H1 (cell line): ENCODE measurements at regions not wholly inside any gene's neighbourhood (a gene's known extent, or its start where the extent isn't known, plus 50 kb on each side); places are given as distances from the start of the nearest gene placed in this dataset.

ENCODE experiments used
- CTCF ChIA-PET: fragments of 300-600 bp; sonication (Branson Sonifier 250); formaldehyde crosslinking; loops from one replicate; lab custom pipeline; 2021; ENCODE audit not compliant: partially characterized antibody; lab: Charles Lee
- POLR2A ChIA-PET: fragments of 300-600 bp; sonication (Branson Sonifier 250); formaldehyde crosslinking; loops from one replicate; lab custom pipeline; 2021; ENCODE audit warnings: inconsistent platforms; ENCODE audit not compliant: partially characterized antibody; lab: Charles Lee
- DNase-seq, 2 experiments: peaks; one replicate each; pipeline versions ENCODE4 v3.0.0 to v3.0.0-alpha.2; 2010 to 2022; ENCODE audit warnings: low spot score in 2 of 2, low read depth in 1 of 2, mixed read lengths in 1 of 2
- FAIRE-seq: peaks from 2 replicates; lab custom pipeline; 2011; peaks lifted over from hg19 to GRCh38; lab: Jason Lieb, UNC
- H2AFZ ChIP-seq: 2 replicates; pipeline ENCODE4 v1.8.1; 2012; ENCODE audit warnings: low read length, inconsistent platforms
- H2AK5ac ChIP-seq: 2 replicates; pipeline ENCODE4 v1.6.1; 2013; ENCODE audit warnings: low read depth, low read length
- H2BK120ac ChIP-seq: replicated peaks from 2 replicates; pipeline ENCODE3; 2013; ENCODE audit warnings: low read depth, low read length, inconsistent platforms
- H2BK12ac ChIP-seq: 2 replicates; pipeline ENCODE4 v1.6.1; 2013; ENCODE audit warnings: low read depth, low read length
- H2BK15ac ChIP-seq: 2 replicates; pipeline ENCODE4 v1.6.1; 2013; ENCODE audit warnings: low read length
- H2BK20ac ChIP-seq: 2 replicates; pipeline ENCODE4 v1.6.1; 2013; ENCODE audit warnings: low read length
- H2BK5ac ChIP-seq: 2 replicates; pipeline ENCODE4 v1.6.1; 2013; ENCODE audit warnings: low read depth, low read length
- H3K14ac ChIP-seq: 2 replicates; pipeline ENCODE4 v1.6.1; 2013; ENCODE audit warnings: inconsistent platforms; ENCODE audit not compliant: insufficient read length
- H3K18ac ChIP-seq: 2 replicates; pipeline ENCODE4 v1.6.1; 2013; ENCODE audit warnings: low read length; ENCODE audit errors: extremely low read depth
- H3K23ac ChIP-seq: 2 replicates; pipeline ENCODE4 v1.6.1; 2013; ENCODE audit warnings: inconsistent platforms; ENCODE audit not compliant: insufficient read length
- H3K23me2 ChIP-seq: 2 replicates; pipeline ENCODE4 v1.6.1; 2013; ENCODE audit warnings: low read depth, low read length
- H3K27ac ChIP-seq: 2 replicates; pipeline ENCODE4 v1.6.1; 2011; ENCODE audit warnings: low read depth, low read length, inconsistent platforms
- H3K27me3 ChIP-seq, 4 experiments: replicated peaks in 1 of 4; 1 replicate in 1 of 4; 2 replicates in 3 of 4; pipeline versions ENCODE4 v1.6.1 to v1.8.1; 2011 to 2013; ENCODE audit warnings: low read length in 3 of 4, mild to moderate bottlenecking in 3 of 4, inconsistent platforms in 2 of 4, mixed read lengths in 2 of 4, moderate library complexity in 1 of 4; ENCODE audit not compliant: control insufficient read depth in 3 of 4, insufficient read depth in 3 of 4; ENCODE audit errors: extremely low read depth in 1 of 4
- H3K36me3 ChIP-seq, 4 experiments: 2 replicates each; pipeline versions ENCODE4 v1.6.1 to v1.8.1; 2011 to 2013; ENCODE audit warnings: mild to moderate bottlenecking in 4 of 4, low read length in 3 of 4, moderate library complexity in 2 of 4, control low read depth in 1 of 4, inconsistent platforms in 1 of 4; ENCODE audit not compliant: insufficient read depth in 4 of 4, control insufficient read depth in 2 of 4
- H3K4ac ChIP-seq: replicated peaks from 2 replicates; pipeline ENCODE3; 2013; ENCODE audit warnings: low read length, low read depth, mixed read lengths, inconsistent platforms; ENCODE audit not compliant: insufficient read length
- H3K4me1 ChIP-seq, 4 experiments: replicated peaks in 1 of 4; 1 replicate in 1 of 4; 2 replicates in 3 of 4; pipeline versions ENCODE4 v1.6.1 to v1.8.1; 2011 to 2013; ENCODE audit warnings: low read length in 3 of 4, inconsistent platforms in 2 of 4, mixed read lengths in 1 of 4; ENCODE audit not compliant: insufficient read depth in 4 of 4, control insufficient read depth in 3 of 4
- H3K4me2 ChIP-seq, 2 experiments: 2 replicates each; pipeline versions ENCODE4 v1.6.1 to v1.8.1; 2011 to 2013; ENCODE audit warnings: low read depth in 2 of 2, low read length in 2 of 2, control low read depth in 1 of 2, inconsistent platforms in 1 of 2, mild to moderate bottlenecking in 1 of 2; ENCODE audit not compliant: insufficient read depth in 1 of 2
- H3K4me3 ChIP-seq, 4 experiments: fragments of 200-600, 300-600 bp in 1 of 4; sonication (generic), shearing (Covaris generic), sonication (Bioruptor Twin) in 1 of 4; 2 replicates each; pipeline versions ENCODE4 v1.5.1 to v1.8.1; 2011 to 2016; ENCODE audit warnings: low read length in 4 of 4, low read depth in 3 of 4, control low read depth in 2 of 4, inconsistent platforms in 2 of 4, mild to moderate bottlenecking in 2 of 4, mixed read lengths in 1 of 4, moderate library complexity in 1 of 4; ENCODE audit not compliant: insufficient read depth in 2 of 4; ENCODE audit errors: extremely low read depth in 1 of 4
- H3K56ac ChIP-seq: replicated peaks from 2 replicates; pipeline ENCODE3; 2013; ENCODE audit warnings: low read depth, mild to moderate bottlenecking, mixed read lengths, low read length, inconsistent platforms; ENCODE audit not compliant: insufficient read length
- H3K79me1 ChIP-seq: 2 replicates; pipeline ENCODE4 v1.6.1; 2013; ENCODE audit warnings: low read depth, low read length, control low read depth
- H3K79me2 ChIP-seq, 2 experiments: 2 replicates each; pipeline versions ENCODE4 v1.6.1 to v1.8.1; 2012 to 2013; ENCODE audit warnings: low read length in 2 of 2, mild to moderate bottlenecking in 2 of 2, inconsistent platforms in 1 of 2; ENCODE audit not compliant: insufficient read depth in 2 of 2, control insufficient read depth in 1 of 2
- H3K9ac ChIP-seq, 4 experiments: replicated peaks in 1 of 4; 1 replicate in 1 of 4; 2 replicates in 3 of 4; pipeline versions ENCODE4 v1.6.1 to v1.8.1; 2011 to 2013; ENCODE audit warnings: low read depth in 3 of 4, low read length in 3 of 4, control low read depth in 2 of 4, mild to moderate bottlenecking in 2 of 4, moderate library complexity in 2 of 4, inconsistent platforms in 1 of 4; ENCODE audit errors: extremely low read depth in 1 of 4
- H3K9me3 ChIP-seq, 2 experiments: 2 replicates each; pipeline versions ENCODE4 v1.6.1 to v1.8.1; 2012 to 2013; ENCODE audit warnings: mild to moderate bottlenecking in 2 of 2, moderate library complexity in 2 of 2, control low read depth in 1 of 2, inconsistent platforms in 1 of 2, low read depth in 1 of 2, low read length in 1 of 2, mixed read lengths in 1 of 2; ENCODE audit not compliant: insufficient read depth in 2 of 2
- H4K20me1 ChIP-seq, 2 experiments: replicated peaks in 1 of 2; 2 replicates each; pipeline versions ENCODE3 to v1.8.1; 2011 to 2013; ENCODE audit warnings: inconsistent platforms in 2 of 2, low read length in 2 of 2, mild to moderate bottlenecking in 1 of 2; ENCODE audit not compliant: insufficient read depth in 2 of 2, control insufficient read depth in 1 of 2
- H4K5ac ChIP-seq: 2 replicates; pipeline ENCODE4 v1.6.1; 2013; ENCODE audit warnings: low read length, low read depth, mixed read lengths, inconsistent platforms; ENCODE audit not compliant: insufficient read length
- H4K8ac ChIP-seq: 2 replicates; pipeline ENCODE4 v1.8.0; 2013; ENCODE audit warnings: mild to moderate bottlenecking, moderate library complexity, low read length, inconsistent platforms; ENCODE audit not compliant: insufficient read depth; ENCODE audit errors: extremely low read depth
- H4K91ac ChIP-seq: replicated peaks from 2 replicates; pipeline ENCODE3; 2013; ENCODE audit warnings: low read length, mixed read lengths, inconsistent platforms; ENCODE audit not compliant: insufficient read length
- HDAC2 ChIP-seq, 2 experiments: fragments of 300-600 bp in 1 of 2; sonication (generic) in 1 of 2; IDR thresholded peaks; 2 replicates each; pipeline ENCODE4 v1.6.1; 2011 to 2012; ENCODE audit warnings: low read depth in 2 of 2, low read length in 2 of 2, mild to moderate bottlenecking in 2 of 2, moderate library complexity in 2 of 2, borderline replicate concordance in 1 of 2, inconsistent platforms in 1 of 2
- POLR2A ChIP-seq, 2 experiments: IDR thresholded peaks; 1 replicate in 1 of 2; 2 replicates in 1 of 2; pipeline ENCODE4 v1.6.1; 2011; ENCODE audit warnings: low read depth in 2 of 2, low read length in 2 of 2, mild to moderate bottlenecking in 2 of 2; ENCODE audit errors: control extremely low read depth in 1 of 2
- SP2 ChIP-seq: IDR thresholded peaks from 2 replicates; pipeline ENCODE4 v1.6.1; 2012; ENCODE audit warnings: mild to moderate bottlenecking, low read length, inconsistent platforms
- TBP ChIP-seq: IDR thresholded peaks from 2 replicates; pipeline ENCODE4 v1.6.1; 2011; ENCODE audit warnings: low read depth, low read length, improper control_type of control experiment

DNA sequence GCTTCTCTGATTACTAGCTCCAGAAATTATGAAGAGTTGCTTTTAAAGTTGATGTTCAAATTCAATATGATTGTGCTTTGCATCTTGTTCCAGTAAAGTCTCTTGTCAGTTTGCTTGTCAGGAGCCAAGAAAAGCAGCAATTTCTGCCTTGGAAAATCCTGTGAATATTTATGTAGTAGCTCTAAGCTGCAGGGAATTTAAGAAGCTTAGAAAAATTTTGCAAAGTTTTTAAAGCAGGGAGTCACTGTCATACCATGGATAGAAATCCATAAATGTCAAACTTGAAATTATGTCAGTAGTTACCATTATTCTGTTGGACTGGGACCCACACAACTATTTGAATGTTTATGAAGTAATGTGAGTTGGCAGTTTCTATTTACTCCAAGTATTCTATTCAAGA, 169.3 kb downstream of the TMEM200C start:
- H4K8ac ChIP-seq = no peak overlapping the region
- H2AK5ac ChIP-seq = no peak overlapping the region
- CTCF ChIA-PET = interaction anchor here (0.7 kb wide), 1 partner anchor 41 kb away, joined by 3 read pairs; no protein-coding TSS in a partner anchor
- H3K18ac ChIP-seq = no peak overlapping the region
- H3K14ac ChIP-seq = no peak overlapping the region
- 0 out of 7 replicates have a peak, but pooled peaks cover 0 to 4% (median 0%) of the 10 kb centered on the region in 4 experiments for H3K4me1 ChIP-seq
- H4K5ac ChIP-seq = no peak overlapping the region
- no peaks in the 10 kb centered on the region for H3K23me2 ChIP-seq
- no peak overlapping the region for H3K4me3 ChIP-seq
- no peaks in the 10 kb centered on the region for H3K79me2 ChIP-seq
- H3K36me3 ChIP-seq = no peaks in the 10 kb centered on the region
- no peaks in the 10 kb centered on the region for H3K79me1 ChIP-seq
- no peaks in the 10 kb centered on the region for H3K9me3 ChIP-seq
- H2BK20ac ChIP-seq = no peak overlapping the region
- no peak overlapping the region for H2BK5ac ChIP-seq
- H3K56ac ChIP-seq = no peak overlapping the region
- no peak overlapping the region for H2BK120ac ChIP-seq
- no peak overlapping the region for H2BK12ac ChIP-seq
- H4K91ac ChIP-seq = no peak overlapping the region
- no peak overlapping the region for H3K4me2 ChIP-seq
- DNase-seq (no peak), FAIRE-seq (no peak)
- no peaks in the 10 kb centered on the region for H3K27me3 ChIP-seq
- no peak overlapping the region for H3K9ac ChIP-seq
- H2AFZ ChIP-seq = no peak overlapping the region
- no peak for TF ChIP-seq HDAC2 (IDR thresholded peaks at IDR 0.05; ENCODE audit: borderline replicate concordance in 1 of 2, low read depth in 2 of 2, low read length in 2 of 2)
- TF ChIP-seq SP2 = no peak
- no peak for TF ChIP-seq POLR2A (IDR thresholded peaks at IDR 0.05; ENCODE audit: control extremely low read depth in 1 of 2, low read depth in 2 of 2, low read length in 2 of 2)
- TF ChIP-seq TBP = no peak
- TF ChIP-seq, all 59 proteins: peak for 0
- POLR2A ChIA-PET = no interaction called here
- Histone ChIP-seq H3K27ac (no peak overlapping the region), H3K4ac (no peak overlapping the region), H2BK15ac (no peak overlapping the region), H3K23ac (no peak overlapping the region), H4K20me1 (no peaks in the 10 kb centered on the region)
